HFFc6 (cell line): ENCODE measurements at regions not wholly inside any gene's neighbourhood (a gene's known extent, or its start where the extent isn't known, plus 50 kb on each side); places are given as distances from the start of the nearest gene placed in this dataset.

ENCODE experiments used
- DNase-seq: peaks from one replicate; pipeline ENCODE4 v3.0.0-alpha.2; 2018
- H3K27ac Mint-ChIP-seq: 2 replicates; pipeline ENCODE4 v1.8.0; 2020; ENCODE audit warnings: mild to moderate bottlenecking, mixed read lengths
- H3K27me3 Mint-ChIP-seq: 2 replicates; pipeline ENCODE4 v1.8.0; 2021; ENCODE audit warnings: mild to moderate bottlenecking, moderate library complexity, mixed read lengths; ENCODE audit not compliant: insufficient read depth
- H3K36me3 Mint-ChIP-seq: 2 replicates; pipeline ENCODE4 v1.8.0; 2021; ENCODE audit warnings: low read depth, mixed read lengths
- H3K4me1 Mint-ChIP-seq: 2 replicates; pipeline ENCODE4 v1.8.0; 2020; ENCODE audit warnings: low read depth, mixed read lengths
- H3K4me3 Mint-ChIP-seq: 2 replicates; pipeline ENCODE4 v1.8.0; 2020; ENCODE audit warnings: mild to moderate bottlenecking, moderate library complexity, mixed read lengths
- H3K9me3 Mint-ChIP-seq: 2 replicates; pipeline ENCODE4 v1.8.0; 2020; ENCODE audit warnings: mild to moderate bottlenecking, mixed read lengths
- CTCF ChIP-seq: fragments of 200-600 bp; sonication (generic); IDR thresholded peaks from 2 replicates; pipeline ENCODE4 v1.5.0; 2021; ENCODE audit warnings: antibody characterized with exemption, mild to moderate bottlenecking

DNA sequence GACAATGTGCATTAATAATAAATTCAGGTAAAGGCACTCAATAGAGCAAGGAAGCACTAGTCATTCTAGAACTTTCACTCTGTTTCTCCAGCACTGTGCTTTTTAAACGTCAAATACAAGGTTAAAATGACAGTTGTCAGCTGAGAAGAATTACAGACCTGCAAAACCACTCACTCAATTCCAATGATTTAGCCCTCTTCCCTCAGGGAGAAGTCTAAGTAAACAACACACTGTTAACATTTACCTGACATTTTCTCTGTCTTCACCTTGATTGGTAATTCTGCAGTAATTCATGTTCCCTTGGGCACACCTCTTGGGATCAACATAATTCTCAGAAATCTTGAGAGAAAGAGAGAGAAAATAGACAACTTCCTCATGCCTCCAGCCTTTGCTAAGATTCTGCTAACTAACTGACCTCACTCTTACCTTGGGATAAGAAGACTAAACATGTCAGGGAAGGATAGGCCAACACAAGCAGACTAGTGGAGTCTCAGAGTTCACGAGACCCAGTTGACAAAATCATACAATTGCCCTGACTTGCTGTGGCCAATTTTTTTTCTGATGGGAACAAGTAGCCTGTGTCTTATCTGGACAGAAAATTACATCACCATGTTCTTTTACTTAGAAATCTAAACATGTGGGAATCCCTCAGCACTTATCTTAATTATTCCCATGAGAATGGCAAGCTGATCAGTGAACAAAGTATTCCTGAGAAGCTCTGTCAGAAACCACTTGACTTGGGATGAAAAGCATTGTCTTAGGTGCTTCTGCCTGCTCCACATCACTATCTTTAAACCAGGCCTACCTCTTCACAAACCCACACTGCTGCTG lies 516.8 kb upstream of the FAT3 start:
- Mint-ChIP-seq H3K4me1 (no peaks in the 10 kb centered on the region), H3K27me3 (no peaks in the 10 kb centered on the region), H3K4me3 (no peak overlapping the region), H3K36me3 (no peaks in the 10 kb centered on the region), H3K27ac (no peak overlapping the region), H3K9me3 (peaks cover 33% of the 10 kb centered on the region)
- DNase-seq: no peak
- no peak for TF ChIP-seq CTCF

GRCh38 chr11:91703042-91703441 lies 521.6 kb upstream of the FAT3 start:
- Mint-ChIP-seq H3K27ac (no peak overlapping the region), H3K4me1 (no peaks in the 10 kb centered on the region), H3K27me3 (no peaks in the 10 kb centered on the region), H3K4me3 (no peak overlapping the region), H3K9me3 (peaks cover 48% of the 10 kb centered on the region), H3K36me3 (no peaks in the 10 kb centered on the region)
- DNase-seq: no peak
- no peak for TF ChIP-seq CTCF

DNA sequence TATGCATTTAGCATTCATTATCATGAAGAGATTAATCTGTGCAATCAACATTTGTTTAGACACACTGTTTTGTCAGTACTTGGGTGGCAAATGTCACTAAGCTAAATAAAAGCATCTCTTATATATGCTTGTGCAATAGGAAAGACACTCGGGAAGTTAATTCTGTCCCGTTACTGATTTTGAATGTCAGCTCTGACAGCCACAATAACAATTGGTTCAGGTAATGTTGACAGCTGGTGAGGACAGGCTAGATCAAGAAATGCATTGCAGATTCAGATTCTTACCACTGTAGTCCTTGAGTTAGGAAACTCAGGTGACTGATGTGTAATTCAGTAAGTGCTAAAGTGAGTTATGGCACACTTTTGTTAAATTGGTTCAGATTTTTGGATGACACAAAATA lies 523.8 kb upstream of the FAT3 start:
- Mint-ChIP-seq H3K36me3 (no peaks in the 10 kb centered on the region), H3K27me3 (no peaks in the 10 kb centered on the region), H3K4me3 (no peak overlapping the region), H3K4me1 (no peaks in the 10 kb centered on the region), H3K27ac (no peak overlapping the region), H3K9me3 (peaks cover 43% of the 10 kb centered on the region)
- no peak for TF ChIP-seq CTCF
- DNase-seq: no peak

- TF ChIP-seq CTCF: no peak
- Mint-ChIP-seq H3K27ac (no peak overlapping the region), H3K27me3 (no peaks in the 10 kb centered on the region), H3K36me3 (no peaks in the 10 kb centered on the region), H3K4me3 (no peak overlapping the region), H3K9me3 (peaks cover 40% of the 10 kb centered on the region), H3K4me1 (no peaks in the 10 kb centered on the region)
- DNase-seq: no peak
Observed at GRCh38 chr11:91698845-91699244, 525.8 kb upstream of the FAT3 start.

- no peak for TF ChIP-seq CTCF
- Mint-ChIP-seq H3K4me3 (no peak overlapping the region), H3K27me3 (no peaks in the 10 kb centered on the region), H3K4me1 (no peaks in the 10 kb centered on the region), H3K27ac (no peak overlapping the region), H3K9me3 (peaks cover 32% of the 10 kb centered on the region), H3K36me3 (no peaks in the 10 kb centered on the region)
- no peak for DNase-seq
Observed at GRCh38 chr11:91694331-91694730, 530.3 kb upstream of the FAT3 start.
